ENCODE measurements at regions not wholly inside any gene's neighbourhood (a gene's known extent, or its start where the extent isn't known, plus 50 kb on each side); places are given as distances from the start of the nearest gene placed in this dataset.

DNA sequence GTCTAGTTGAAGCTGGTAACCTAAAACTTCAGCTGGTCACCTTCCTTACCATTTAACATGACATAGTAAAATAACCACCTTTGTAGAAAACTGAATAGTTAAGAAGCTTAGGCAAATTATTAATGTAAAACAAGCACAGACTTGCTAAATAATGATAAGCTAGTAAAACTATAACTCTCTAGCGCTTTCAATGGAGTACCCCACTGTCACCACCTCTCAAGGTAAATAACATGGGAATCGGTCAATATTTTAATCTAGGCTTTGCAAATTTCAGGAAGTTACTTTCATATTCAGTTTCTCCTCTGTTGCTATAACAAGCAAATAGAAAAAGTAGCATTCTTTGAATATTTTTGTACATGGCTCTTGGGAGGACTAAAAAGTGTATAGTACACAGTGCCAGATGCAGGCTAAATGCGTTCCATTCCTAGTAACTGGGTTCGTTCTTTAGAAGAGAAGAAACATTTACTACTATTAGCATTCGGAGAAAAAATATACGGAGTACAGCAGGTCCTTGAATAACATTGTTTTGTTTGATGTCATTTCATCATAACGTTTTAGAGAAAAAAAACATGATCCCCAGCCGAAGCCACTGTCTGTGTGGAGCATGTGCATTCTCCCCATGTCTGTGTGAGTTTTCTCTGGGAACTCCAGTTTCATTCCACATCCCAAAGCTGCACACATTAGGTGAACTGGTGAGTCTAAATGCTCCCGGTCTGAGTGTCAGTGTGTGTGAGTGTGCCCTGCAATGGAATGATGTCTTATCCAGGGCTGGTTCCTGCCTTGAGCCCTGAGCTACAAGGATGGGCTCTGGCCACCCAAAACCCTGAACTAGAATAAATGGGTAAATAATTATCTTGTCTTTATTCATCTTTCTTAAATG is 52.5 kb downstream of the EPRS1 start:
- TF ChIP-seq, protein P1, sequence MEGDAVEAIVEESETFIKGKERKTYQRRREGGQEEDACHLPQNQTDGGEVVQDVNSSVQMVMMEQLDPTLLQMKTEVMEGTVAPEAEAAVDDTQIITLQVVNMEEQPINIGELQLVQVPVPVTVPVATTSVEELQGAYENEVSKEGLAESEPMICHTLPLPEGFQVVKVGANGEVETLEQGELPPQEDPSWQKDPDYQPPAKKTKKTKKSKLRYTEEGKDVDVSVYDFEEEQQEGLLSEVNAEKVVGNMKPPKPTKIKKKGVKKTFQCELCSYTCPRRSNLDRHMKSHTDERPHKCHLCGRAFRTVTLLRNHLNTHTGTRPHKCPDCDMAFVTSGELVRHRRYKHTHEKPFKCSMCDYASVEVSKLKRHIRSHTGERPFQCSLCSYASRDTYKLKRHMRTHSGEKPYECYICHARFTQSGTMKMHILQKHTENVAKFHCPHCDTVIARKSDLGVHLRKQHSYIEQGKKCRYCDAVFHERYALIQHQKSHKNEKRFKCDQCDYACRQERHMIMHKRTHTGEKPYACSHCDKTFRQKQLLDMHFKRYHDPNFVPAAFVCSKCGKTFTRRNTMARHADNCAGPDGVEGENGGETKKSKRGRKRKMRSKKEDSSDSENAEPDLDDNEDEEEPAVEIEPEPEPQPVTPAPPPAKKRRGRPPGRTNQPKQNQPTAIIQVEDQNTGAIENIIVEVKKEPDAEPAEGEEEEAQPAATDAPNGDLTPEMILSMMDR (IDR thresholded peaks at IDR 0.05; ENCODE audit: extremely low read depth in 1 of 2, insufficient read depth in 1 of 2, low read depth in 1 of 2, low read length in 2 of 2): no peak
- no peak for TF ChIP-seq POLR2AphosphoS5 (IDR thresholded peaks at IDR 0.05; ENCODE audit: insufficient read depth, low read depth, low read length)
- no peak for TF ChIP-seq MYC (IDR thresholded peaks at IDR 0.05; ENCODE audit: low read depth, low read length)
- no peak for TF ChIP-seq POLR2A (IDR thresholded peaks at IDR 0.05; ENCODE audit: low read depth, low read length)
- TF ChIP-seq EZH2 (IDR thresholded peaks at IDR 0.05; ENCODE audit: borderline replicate concordance, low read depth, low read length, severe bottlenecking): no peak
- TF ChIP-seq, protein P2, sequence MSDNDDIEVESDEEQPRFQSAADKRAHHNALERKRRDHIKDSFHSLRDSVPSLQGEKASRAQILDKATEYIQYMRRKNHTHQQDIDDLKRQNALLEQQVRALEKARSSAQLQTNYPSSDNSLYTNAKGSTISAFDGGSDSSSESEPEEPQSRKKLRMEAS (IDR thresholded peaks at IDR 0.05; ENCODE audit: insufficient read depth, insufficient read length): no peak

All from endothelial cell of umbilical vein (primary cell).